ENCODE measurements at regions not wholly inside any gene's neighbourhood (a gene's known extent, or its start where the extent isn't known, plus 50 kb on each side); places are given as distances from the start of the nearest gene placed in this dataset.
"Not testable (repeated sequence)": the region's sequence is repeated elsewhere in the genome, so short reads cannot be mapped to it uniquely, and the experiment has no call there.

- DNase-seq (ENCODE audit: insufficient read length, low spot score) = no peak
- no peak for FAIRE-seq
Observed at GRCh38 chr13:28607187-28607955, 51.6 kb upstream of the POMP start.

- no peak for FAIRE-seq
Observed at GRCh38 chr13:28606466-28606865, 52.5 kb upstream of the POMP start.

GRCh38 chr13:28605147-28605546 lies 53.8 kb upstream of the POMP start:
- not testable (repeated sequence) for DNase-seq (ENCODE audit: insufficient read length, low spot score); FAIRE-seq

More at GRCh38 chr13:28606466-28606865, 52.5 kb upstream of the POMP start:
- no peak for DNase-seq (ENCODE audit: insufficient read length, low spot score)

GRCh38 chr13:28603043-28603664 lies 55.8 kb upstream of the POMP start:
- FAIRE-seq = no peak
- no peak for DNase-seq (ENCODE audit: insufficient read length, low spot score)

GRCh38 chr13:28602580-28602979 lies 56.4 kb upstream of the POMP start:
- DNase-seq (ENCODE audit: insufficient read length, low spot score) (no peak), FAIRE-seq (no peak)

- no peak for DNase-seq (ENCODE audit: insufficient read length, low spot score)
- no peak for FAIRE-seq
Observed at GRCh38 chr13:28601581-28601980, 57.3 kb upstream of the POMP start.

GRCh38 chr13:28597641-28598040 lies 61.3 kb upstream of the POMP start:
- FAIRE-seq (no peak), DNase-seq (ENCODE audit: insufficient read length, low spot score) (no peak)

- DNase-seq (ENCODE audit: insufficient read length, low spot score) (no peak), FAIRE-seq (no peak)
Observed at GRCh38 chr13:28590461-28590860, 68.5 kb upstream of the POMP start.

- FAIRE-seq = no peak
- no peak for DNase-seq (ENCODE audit: insufficient read length, low spot score)
Observed at GRCh38 chr13:28588296-28588695, 70.6 kb upstream of the POMP start.

- FAIRE-seq (no peak), DNase-seq (ENCODE audit: insufficient read length, low spot score) (no peak)
Observed at GRCh38 chr13:28587174-28587540, 71.8 kb upstream of the POMP start.

- DNase-seq (ENCODE audit: insufficient read length, low spot score) = no peak
- FAIRE-seq = no peak
Observed at GRCh38 chr13:28586439-28587173, 72.3 kb upstream of the POMP start.

GRCh38 chr13:28585561-28585960 lies 73.4 kb upstream of the POMP start:
- DNase-seq (ENCODE audit: insufficient read length, low spot score) = no peak
- no peak for FAIRE-seq

- FAIRE-seq (no peak), DNase-seq (ENCODE audit: insufficient read length, low spot score) (peak; percentile 3)
Observed at GRCh38 chr13:28584873-28585381, 74.0 kb upstream of the POMP start.

- FAIRE-seq = no peak
Observed at GRCh38 chr13:28583651-28584091, 75.3 kb upstream of the POMP start.

GRCh38 chr13:28582892-28583240 lies 76.1 kb upstream of the POMP start:
- no peak for FAIRE-seq
- DNase-seq (ENCODE audit: insufficient read length, low spot score) = no peak

More at GRCh38 chr13:28583651-28584091, 75.3 kb upstream of the POMP start:
- DNase-seq (ENCODE audit: insufficient read length, low spot score) = no peak

GRCh38 chr13:28582225-28582891 lies 76.6 kb upstream of the POMP start:
- DNase-seq (ENCODE audit: insufficient read length, low spot score) (no peak), FAIRE-seq (no peak)

GRCh38 chr13:28581451-28581850 lies 77.5 kb upstream of the POMP start:
- FAIRE-seq (no peak), DNase-seq (ENCODE audit: insufficient read length, low spot score) (no peak)

- DNase-seq (ENCODE audit: insufficient read length, low spot score) (no peak), FAIRE-seq (no peak)
Observed at GRCh38 chr13:28579736-28580135, 79.2 kb upstream of the POMP start.

GRCh38 chr13:28579322-28579721 lies 79.6 kb upstream of the POMP start:
- FAIRE-seq = no peak
- DNase-seq (ENCODE audit: insufficient read length, low spot score) = no peak

- FAIRE-seq (no peak), DNase-seq (ENCODE audit: insufficient read length, low spot score) (no peak)
Observed at GRCh38 chr13:28576067-28576466, 81.1 kb upstream of the FLT1 start.

- no peak for FAIRE-seq
- DNase-seq (ENCODE audit: insufficient read length, low spot score) = no peak
Observed at GRCh38 chr13:28575200-28575599, 80.3 kb upstream of the FLT1 start.
